Activated CD4-positive, CD25-positive, alpha-beta regulatory T cell (primary cell): ENCODE measurements at regions not wholly inside any gene's neighbourhood (a gene's known extent, or its start where the extent isn't known, plus 50 kb on each side); places are given as distances from the start of the nearest gene placed in this dataset.
"Not testable (repeated sequence)": the region's sequence is repeated elsewhere in the genome, so short reads cannot be mapped to it uniquely, and the experiment has no call there.

Experiments
- DNase-seq, 4 experiments: peaks; one replicate each; lab custom pipeline; 2025; lab: John Stamatoyannopoulos, UW

DNA sequence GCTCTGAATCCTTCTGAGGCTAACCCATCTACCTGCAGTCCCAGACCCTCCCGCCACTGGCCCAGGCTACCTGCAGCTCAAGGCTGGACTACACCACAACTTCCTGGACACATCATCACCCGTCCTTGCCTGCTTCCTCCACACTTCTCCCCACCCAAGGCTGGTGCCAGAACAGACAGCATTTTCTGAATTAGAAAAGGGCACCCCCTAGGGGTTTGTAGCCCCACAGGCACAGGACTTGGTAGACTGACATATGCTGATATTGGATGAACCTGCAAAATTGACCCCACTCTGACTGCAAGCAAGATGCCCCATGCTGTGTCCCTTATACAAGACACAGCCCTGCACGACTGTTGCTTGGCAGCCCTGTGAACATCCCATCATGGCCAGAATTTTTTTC is 271.5 kb upstream of the C16orf82 start:
- no peak for DNase-seq

DNA sequence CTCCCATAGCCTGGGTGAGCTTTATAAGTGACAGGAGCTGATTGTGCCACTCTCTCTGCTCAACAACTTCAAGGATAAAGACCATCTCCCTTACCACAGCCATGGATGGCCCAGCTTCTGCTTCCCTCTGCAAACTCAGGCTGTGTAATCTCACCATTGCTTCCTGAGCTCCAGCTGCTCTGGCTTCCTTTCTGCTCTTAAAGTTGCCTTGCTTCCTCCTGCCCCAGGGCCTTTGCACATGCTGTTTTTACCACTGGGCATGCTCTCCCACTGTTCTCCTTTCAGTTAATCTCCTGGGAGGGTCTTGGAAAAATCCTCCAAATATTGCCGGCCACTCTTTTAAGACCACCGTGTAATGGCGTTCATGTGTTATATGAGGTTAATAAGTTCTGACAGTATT is 265.1 kb upstream of the C16orf82 start:
- DNase-seq, result no peak

DNA sequence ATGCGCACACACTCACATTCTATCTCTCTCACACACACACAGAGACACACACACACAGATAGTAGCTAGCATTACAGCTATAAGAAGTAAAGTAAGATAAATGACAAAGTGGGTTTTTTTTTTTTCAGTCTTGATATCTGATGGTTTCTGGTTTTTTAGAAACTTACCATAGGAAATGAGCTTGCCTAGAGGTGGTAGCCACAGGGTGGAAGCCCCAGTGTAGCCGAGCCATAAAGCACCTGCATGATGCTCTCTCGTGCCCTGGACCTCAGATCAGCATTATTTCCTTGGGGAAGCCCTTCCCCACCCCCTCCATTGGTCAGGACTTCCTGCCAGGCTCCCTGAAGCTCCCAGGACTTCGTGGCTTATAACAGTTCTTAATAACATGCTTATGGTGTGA is 264.3 kb upstream of the C16orf82 start:
- DNase-seq, result no peak

DNA sequence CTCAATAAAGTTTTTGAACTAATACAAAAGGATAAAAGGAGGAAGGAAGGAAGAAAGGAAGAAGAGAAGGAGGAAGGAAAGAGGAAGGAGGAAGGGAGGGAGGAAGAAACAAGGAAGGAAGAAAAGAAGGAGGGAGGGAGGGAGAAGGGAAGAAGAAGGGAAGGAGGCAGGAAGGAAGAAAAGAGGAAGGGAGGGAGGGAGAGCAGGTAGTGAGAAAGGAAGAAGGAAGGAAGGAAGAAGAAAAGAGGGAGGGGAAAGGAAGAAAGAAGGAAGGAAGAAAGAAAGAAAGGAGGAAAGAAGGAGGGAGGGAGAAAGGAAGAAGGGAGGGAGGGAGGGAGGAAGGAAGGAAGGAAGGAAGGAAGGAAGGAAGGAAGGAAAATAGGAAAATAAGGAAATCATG is 263.8 kb upstream of the C16orf82 start:
- DNase-seq, result no peak

DNA sequence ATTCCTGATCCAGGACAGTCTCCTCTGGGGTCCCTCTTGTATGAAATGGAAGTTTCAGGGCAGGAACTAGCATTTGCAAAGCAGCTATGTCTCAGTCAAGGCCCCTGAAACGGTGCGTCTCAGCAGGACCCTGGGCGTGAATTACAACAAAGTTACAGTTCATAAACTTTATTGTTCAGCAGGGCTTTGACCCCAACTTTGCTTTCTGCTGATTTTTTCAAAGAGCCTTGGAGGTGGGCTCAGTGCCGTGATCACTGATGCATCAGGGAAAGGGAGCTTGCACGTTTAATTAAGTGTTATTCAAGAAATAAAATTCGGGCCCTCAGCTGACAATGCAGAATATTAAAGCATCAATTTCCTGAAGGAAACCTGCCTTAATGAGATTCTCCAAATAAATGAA is 260.1 kb upstream of the C16orf82 start:
- DNase-seq, result no peak

DNA sequence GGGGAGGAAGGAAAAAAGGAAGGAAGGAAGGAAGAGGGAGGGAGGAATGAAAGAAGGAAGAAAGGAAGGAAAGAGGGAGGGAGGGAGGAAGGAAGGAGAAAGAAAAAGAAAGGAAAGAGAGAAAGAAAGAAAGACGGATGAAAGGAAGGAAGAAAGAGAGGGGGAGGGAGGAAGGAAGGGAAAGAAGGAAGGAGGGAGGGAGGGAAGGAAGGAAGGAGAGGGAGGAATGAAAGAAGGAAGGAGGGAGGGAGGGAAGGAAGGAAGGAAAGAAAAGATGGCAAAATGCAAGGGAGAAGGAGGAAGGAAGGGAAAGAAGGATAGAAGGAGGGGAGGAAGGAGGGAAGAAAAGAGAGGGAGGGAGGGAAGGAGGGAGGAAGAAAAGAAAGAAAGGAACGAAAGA is 257.3 kb upstream of the C16orf82 start:
- DNase-seq, result no peak

DNA sequence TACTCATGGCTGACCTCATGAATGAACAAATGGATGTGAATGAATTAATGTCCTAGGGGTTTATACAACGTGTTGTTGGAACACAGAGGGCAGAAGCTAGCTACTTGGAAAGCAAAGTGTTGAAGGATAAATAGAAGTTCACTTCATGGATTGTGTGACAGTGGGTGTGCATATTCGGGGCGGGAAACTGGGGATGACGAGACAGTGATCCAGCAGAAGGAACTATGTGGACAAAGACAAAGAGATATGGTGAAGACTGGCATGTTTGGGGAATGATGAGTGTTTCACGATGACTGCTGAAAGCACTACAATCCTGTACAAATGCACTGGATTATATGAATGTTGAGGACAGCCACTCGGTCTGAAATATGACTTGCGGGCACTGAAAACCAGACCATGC is 250.5 kb upstream of the C16orf82 start:
- no peak for DNase-seq

DNA sequence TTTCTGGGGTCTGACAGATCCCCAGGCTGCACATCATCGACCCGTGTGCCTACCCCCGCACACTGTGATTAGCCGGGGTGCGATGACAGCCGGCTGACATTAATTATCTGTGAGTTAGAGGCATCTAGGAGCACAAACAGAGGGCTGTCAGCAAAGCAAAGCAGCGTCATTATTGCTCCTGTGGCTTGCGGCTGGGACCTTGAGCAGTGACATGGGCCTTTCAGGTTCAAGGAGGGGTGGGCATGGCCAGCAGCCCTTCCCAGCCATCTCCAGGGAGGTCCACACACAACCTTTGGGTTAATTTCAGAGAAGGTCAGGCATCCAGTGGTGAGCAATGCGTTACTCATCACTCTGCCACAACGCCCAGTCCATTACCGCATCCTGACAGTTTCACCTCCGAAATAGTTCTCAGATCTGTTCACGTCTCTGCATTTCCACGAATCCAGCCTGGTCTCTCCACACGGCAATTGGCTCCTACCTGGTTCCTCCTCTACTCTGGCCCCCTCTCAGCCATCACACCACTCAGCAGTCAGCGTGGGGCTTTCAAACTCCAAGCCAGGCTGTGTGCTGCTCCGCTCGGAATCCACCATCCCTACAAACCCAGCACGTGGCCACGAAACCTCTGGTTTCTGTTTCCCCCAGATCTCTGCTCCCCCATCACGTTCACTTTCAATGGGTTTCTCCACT is 249.7 kb upstream of the C16orf82 start:
- DNase-seq, result no peak

DNA sequence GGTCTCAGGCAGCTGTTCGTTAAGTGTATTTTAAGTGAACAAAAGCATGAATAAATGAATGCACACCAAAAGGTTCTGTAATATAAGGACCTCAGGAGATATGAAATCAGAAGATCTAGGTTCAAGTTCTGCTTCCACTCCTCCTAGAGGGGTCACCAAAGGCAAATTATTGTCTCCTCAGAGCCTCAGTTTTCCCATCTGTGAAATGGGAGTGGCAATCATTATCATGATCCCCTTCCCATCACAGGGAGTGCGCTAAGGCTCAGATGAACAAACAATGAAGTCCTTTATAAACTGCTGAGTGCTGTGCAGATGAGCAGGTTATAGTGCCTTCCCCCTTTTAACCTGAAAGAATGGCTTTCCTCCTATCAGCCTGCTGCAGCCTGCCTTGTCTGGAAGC is 248.3 kb upstream of the C16orf82 start:
- no peak for DNase-seq

DNA sequence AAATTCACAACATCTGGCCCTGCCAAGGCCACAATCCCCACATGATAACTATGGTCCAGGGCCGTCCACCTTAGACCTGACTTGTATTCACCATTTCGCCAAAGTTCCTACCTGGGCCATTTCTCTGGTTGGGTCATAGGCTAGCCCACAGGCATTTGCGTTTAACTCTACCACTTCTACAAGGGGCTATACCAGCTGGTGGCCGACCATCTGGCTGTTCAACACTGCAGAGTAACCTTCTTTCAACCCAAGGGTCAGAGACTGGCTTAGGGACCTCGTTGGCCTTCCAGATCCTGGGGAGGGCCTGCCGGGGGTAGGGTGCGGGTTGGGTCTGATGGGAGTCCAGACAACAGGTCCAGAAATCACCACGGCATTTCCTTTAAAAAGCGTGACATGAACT is 242.3 kb upstream of the C16orf82 start:
- no peak for DNase-seq

DNA sequence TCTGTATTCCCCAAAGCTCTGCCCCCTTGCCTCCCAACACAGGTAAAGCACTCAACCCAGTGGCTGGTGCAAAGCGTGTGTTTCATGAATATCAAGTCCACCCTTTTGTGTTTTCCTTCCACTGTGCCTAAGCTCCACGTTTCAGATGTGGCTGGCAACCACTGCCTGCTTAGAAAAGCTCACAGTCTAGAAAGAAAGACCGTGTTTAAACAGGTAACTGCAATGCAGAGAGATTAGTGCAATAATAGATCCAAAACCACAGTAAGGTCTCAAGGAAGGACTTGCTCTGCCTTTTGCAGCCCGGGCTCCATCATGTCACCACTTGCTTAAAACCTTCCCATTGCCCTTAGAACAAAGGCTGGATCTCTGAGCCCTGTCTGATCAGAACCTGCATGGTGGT is 240.2 kb upstream of the C16orf82 start:
- DNase-seq, result no peak

DNA sequence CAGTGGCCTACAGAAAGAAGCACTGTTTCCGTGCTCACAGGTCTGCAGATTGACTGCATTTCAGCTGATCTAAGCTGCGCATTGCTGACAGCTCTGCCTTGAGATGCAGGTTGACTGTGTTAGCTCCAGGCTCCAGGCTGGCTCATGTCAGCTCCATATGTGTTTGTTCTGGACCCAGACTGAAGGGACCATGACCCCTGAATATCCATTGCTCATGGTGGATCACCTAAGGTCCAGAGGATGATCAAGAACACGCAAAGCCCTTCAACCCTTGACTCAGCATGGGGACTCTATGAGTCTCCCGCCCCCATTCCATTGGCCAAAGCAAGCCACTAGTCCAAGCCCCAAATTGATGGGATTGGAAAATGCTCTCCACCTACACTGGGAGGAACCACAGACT is 239.3 kb upstream of the C16orf82 start:
- no peak for DNase-seq

DNA sequence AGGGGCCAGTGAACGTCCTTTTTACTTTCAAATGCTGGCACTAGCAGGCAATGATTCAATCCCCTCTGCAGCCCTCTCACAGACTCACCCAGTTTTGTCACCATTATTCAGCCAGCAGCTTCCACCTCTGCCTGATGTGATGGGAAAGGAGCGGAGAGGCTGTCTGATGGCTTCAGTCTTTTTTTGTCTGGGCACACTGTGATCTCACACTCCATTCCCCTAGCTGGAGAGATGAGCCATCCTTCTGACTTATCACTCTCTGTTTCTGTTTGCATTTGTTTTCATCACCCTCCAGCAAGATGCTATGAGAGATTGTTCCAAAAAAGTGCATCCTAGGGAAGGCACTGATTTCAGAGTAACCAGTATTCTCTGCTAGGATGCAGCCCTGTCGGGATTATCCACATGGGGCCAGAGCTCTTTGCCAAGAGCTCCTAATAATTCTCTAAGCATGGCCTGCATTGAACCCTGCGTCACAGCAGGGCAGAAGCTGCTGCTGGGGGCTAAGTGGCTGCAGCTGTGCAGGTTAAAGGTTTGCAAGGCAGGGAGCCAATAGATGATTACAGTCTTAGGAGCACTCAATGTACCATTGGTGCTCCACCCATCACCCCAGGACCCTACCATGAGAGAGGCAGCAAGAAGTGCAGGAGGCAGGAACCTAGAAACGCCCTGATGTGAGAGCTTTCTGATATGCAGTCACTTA is 236.1 kb upstream of the C16orf82 start:
- no peak for DNase-seq

DNA sequence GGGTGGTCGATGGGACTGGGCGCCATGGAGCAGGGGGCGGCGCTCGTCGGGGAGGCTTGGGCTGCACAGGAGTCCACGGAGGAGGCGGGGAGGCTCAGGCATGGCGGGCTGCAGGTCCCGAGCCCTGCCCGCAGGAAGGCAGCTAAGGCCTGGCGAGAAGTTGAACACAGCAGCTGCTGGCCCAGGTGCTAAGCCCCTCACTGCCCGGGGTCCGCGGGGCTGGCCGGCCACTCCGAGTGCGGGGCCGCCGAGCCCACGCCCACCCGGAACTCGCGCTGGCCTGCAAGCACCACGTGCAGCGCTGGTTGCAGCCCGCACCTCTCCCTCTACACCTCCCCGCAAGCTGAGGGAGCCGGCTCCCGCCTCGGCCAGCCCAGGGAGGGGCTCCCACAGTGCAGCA is 230.6 kb upstream of the C16orf82 start:
- not testable (repeated sequence) for DNase-seq

DNA sequence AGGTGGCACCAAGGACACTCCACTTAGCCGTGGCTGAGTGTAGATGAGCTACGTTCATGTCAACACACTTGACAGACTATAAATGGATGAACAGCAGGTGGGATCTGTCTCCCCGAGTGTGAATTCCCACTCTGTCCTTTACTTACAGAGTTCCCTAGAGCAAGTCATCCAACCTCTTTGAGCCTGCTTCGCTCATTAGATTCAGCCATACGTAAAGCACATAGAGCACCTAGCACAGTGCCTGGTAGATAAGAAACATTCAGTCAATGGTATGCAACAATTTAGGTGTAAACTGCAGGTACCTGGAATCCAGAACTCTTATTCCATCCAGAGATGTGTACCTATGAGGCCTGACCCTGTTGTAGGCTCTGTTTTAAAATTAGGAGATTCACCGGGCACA is 227.8 kb upstream of the C16orf82 start:
- no peak for DNase-seq

DNA sequence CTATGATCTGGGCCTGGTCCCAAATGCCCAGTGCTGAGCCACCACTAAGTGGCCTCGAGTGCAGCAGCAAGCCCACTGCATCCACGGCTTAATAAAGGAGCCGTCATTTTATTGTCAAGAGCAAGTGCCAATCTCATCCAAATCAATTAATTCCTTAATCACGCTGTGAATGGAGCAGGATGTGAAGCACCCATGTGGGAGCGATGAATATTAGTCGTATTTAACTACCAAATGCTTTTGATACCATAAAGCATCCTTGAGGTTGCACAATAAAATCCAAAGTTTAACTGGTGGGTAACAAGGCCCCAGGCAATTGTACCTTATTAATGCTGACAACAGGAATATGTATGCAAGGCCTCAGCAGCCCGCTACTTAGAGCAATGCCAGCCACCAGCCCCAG is 226.0 kb upstream of the C16orf82 start:
- no peak for DNase-seq

DNA sequence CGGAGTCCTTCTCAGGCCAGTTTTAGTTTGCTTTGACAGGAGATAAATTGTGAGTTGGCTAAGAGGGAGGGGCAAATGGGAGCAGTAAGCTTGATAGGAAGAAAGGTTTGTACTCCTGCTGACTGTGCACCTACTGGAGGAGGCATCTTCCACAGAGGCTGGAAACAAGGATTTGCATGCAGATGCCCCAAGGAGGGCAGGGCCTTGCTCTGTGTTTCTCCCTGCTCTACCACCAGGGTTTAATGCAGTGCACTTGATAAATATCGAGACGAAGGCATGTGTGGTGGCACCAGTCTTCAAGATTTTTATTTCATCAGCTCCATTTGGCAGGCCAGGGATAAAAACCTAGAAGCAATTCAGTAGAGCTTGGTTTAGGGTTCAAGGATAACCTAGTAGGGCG is 210.5 kb upstream of the C16orf82 start:
- DNase-seq, result no peak

DNA sequence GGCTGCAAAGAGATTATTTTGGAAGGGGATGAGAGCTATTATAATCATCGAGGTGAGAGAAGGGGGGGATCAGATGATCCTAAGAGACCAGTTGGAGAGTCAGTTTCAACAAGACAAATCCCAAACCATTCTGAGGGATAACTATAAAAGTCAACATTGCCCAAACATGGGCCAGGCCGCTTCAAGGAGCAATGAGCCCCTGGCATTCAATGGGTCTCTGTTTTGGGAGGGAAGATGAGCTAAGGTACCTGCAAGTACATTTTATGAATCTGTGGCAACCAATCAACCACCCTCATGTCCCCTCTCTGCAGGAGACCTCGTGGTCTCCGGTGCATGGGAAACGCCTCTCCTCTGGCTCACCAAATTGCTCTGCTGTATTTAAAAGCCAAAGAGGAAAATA is 209.9 kb upstream of the C16orf82 start:
- DNase-seq, result no peak

DNA sequence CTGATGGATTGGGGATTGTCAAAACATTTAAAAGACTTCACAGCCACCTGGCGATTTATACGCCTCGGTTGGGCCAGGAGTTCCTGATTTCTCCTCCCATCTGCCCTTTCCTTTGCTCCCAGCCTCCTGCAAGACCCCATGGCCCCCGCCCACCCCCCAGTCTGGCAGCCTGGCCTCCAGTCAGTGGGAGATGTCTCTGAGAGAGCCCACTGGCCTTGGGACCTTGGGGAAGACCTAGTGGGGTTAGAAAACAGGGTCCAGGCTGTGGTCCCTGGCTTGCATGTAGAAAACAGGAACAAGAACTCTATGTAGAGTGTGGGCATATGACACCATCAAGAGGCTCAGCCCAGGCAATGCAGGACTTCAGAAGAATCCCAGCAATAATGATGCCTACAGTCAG is 209.4 kb upstream of the C16orf82 start:
- no peak for DNase-seq

DNA sequence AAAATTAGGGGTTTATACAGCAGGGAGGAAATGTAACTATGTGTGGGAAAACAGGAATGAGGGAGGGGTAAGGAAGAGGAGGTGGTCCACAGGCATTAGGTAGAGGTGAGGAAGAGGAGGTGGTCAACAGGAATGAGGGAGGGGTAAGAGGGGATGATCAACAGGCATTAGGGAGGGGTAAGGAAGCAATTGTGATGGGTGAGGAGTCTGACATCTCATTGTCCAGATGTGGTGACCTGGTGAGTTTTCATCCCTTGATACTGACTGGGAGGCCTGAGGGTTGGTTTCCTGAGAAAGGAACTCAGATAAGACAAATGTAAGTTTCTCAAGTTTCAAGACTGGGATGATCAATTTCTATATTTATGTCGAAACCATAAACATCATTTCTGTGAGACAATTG is 206.2 kb upstream of the C16orf82 start:
- DNase-seq, result no peak

DNA sequence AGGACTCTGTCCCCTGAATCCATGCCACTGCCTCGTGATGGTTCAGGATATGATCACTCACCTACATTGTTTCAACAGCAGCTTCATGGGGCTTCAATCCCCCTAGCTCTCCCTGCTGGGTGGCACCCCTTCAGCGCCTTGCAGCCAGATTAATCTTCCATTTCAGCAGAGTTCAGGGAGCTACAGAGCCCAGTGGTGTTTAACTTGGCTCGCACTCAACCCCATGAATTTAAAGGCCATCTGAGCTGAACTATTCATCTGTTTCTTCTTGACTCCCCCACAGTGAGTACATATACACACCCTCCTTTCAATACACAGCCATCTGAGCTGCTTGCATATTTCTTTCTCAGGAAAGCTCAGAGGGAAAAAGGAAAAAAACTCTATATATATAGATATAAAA is 202.8 kb upstream of the C16orf82 start:
- DNase-seq, result no peak

DNA sequence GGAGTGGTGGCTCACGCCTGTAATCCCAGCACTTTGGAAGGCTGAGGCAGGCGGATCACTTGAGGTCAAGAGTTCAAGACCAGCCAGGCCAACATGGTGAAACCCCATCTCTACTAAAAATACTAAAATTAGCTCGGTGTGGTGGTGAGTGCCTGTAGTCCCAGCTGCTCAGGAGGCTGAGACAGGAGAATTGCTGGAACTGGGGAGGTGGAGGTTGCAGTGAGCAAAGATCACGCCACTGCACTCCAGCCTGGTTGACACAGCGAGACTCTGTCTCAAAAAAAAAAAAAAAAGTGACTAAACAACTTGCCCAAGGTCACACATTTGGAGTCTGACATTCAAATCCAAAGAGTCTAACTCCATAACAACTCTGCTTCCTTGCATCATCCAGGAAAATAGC is 192.4 kb upstream of the C16orf82 start:
- not testable (repeated sequence) for DNase-seq

DNA sequence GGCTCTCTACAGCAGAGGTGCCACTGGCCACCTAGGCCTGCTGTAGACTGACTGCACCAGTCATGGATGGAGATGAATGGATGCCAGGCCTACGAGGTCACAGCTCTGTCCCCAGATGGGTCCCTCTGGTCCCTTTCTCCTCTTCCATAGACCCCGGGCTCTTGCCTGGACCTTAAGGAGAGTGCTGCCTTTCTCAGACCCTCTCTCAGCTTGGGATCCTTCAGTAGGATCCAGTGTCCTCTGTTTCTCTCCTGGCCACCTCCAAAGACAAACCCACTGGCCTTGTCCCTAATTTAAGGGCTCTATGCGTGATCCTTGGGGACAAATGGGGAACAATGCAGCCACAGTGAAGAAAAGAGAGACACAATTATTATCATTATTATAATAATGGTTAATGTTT is 189.3 kb upstream of the C16orf82 start:
- no peak for DNase-seq

DNA sequence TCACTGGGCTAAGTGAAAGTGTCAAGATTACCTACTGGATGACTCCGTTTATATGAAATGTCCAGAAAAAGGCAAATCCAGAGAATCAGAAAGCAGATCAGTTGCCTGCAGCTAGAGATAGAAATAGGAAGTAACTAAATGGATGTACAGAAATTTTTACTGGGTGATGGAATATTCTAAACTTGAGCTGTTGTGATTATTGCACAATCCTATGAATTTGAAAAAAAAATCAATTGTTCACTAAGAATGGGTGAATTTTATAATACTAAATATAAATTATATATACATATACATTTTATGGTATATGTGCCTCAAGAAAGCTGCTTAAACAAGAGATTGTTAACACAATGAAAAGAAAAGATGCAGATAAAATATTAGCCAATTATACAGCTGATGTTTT is 181.1 kb upstream of the C16orf82 start:
- no peak for DNase-seq
